ENCODE measurements at regions not wholly inside any gene's neighbourhood (a gene's known extent, or its start where the extent isn't known, plus 50 kb on each side); places are given as distances from the start of the nearest gene placed in this dataset.

DNA sequence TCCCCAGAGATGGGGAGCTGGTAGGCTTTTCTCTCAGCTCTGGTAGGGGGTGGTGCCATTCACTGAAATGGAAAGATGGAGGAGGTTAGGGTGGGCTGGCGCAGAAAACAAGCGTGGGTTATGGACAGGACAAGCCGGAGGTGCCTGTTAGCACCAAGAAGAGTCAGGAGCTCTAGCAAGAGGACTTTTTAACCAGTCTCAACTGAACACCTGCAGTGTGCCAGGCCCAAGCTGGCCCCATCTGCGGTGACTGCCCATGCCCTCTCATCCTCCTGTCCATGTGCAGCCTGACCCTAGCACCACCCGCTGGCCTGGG lies 254.4 kb downstream of the RHOU start:
- H3K27ac ChIP-seq (ENCODE audit: low read depth in 1 of 2, low read length in 2 of 2) = peak overlapping the region; percentile 39 to 76
- DNase-seq (ENCODE audit: low spot score) = no peak
- WGBS = 92% methylated on average over 5 of the region's 5 CpGs
- no peak overlapping the region for H3K4me3 ChIP-seq (ENCODE audit: low read depth in 1 of 3, low read length in 3 of 3)
- no peaks in the 10 kb centered on the region for H3K27me3 ChIP-seq (ENCODE audit: control insufficient read depth in 4 of 4, insufficient read depth in 4 of 4, low read length in 3 of 4)
- H3K9ac ChIP-seq (ENCODE audit: low read depth in 1 of 2, low read length in 2 of 2) = no peak overlapping the region
- no peak for TF ChIP-seq YY1 (IDR thresholded peaks at IDR 0.05)
- TF ChIP-seq HNF4G (IDR thresholded peaks at IDR 0.05) = no peak
- TF ChIP-seq, protein P1, sequence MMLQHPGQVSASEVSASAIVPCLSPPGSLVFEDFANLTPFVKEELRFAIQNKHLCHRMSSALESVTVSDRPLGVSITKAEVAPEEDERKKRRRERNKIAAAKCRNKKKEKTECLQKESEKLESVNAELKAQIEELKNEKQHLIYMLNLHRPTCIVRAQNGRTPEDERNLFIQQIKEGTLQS (IDR thresholded peaks at IDR 0.05) = no peak
- no peaks in the 10 kb centered on the region for H3K9me3 ChIP-seq (ENCODE audit: control insufficient read depth in 4 of 4, low read length in 3 of 4)
- H3K36me3 ChIP-seq (ENCODE audit: control insufficient read depth in 4 of 4, insufficient read depth in 3 of 4, low read depth in 1 of 4, low read length in 3 of 4) = no peaks in the 10 kb centered on the region
- peaks cover 8 to 29% (median 18%) of the 10 kb centered on the region in 4 donors for H3K4me1 ChIP-seq (ENCODE audit: control insufficient read depth in 4 of 4, insufficient read depth in 4 of 4, low read length in 3 of 4)

DNA sequence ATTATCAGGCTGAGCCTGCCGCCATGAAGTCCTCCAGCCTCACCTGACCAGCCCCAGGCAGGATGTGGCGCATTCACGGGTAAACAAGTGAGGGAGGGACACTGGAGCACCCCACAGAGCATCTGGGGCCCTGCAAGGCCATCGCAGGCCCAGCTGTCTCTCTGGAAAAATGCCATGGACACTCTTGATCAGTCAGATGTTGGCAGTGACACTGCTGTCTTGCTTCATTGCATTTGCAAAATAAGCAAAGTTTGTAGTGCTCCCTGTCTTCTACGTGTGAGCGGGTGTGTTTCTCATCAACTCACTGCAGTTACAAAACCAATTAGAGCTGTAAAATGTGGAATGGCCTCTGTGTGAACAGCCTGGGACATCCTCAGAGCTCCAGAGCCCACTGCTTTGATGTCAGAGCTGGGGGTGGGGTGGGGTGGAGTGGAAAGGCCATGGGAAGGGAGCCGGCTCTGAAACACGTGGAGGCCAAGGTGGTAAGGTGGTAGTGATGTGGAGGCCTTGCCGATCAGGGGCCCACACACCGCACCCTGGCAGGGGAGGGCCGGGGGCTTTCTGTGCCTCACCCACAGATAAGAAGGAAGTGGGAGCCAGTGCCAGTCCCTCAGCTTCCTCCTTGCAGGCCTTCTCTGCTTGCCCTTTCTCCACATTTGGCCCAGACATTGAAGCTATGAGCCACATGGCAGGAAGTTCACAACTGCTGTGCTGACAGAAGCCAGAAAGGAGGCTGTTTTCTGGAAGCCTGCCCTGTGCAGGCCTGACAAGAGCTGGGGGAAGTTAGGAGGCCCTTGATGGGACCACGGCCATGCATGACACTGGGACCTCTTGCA lies 254.9 kb downstream of the RHOU start:
- whole genome bisulfite sequencing = 55% methylated on average over 12 of the region's 12 CpGs
- Histone ChIP-seq H3K9ac (ENCODE audit: low read depth in 1 of 2, low read length in 2 of 2) (no peak overlapping the region), H3K36me3 (ENCODE audit: control insufficient read depth in 4 of 4, insufficient read depth in 3 of 4, low read depth in 1 of 4, low read length in 3 of 4) (no peaks in the 10 kb centered on the region), H3K27ac (ENCODE audit: low read depth in 1 of 2, low read length in 2 of 2) (peak overlapping the region; percentile 39 to 76), H3K4me3 (ENCODE audit: low read depth in 1 of 3, low read length in 3 of 3) (no peak overlapping the region), H3K4me1 (ENCODE audit: control insufficient read depth in 4 of 4, insufficient read depth in 4 of 4, low read length in 3 of 4) (peaks cover 8 to 29% (median 18%) of the 10 kb centered on the region in 4 donors), H3K27me3 (ENCODE audit: control insufficient read depth in 4 of 4, insufficient read depth in 4 of 4, low read length in 3 of 4) (no peaks in the 10 kb centered on the region), H3K9me3 (ENCODE audit: control insufficient read depth in 4 of 4, low read length in 3 of 4) (no peaks in the 10 kb centered on the region)
- TF ChIP-seq RXRA (IDR thresholded peaks at IDR 0.05) = peak; percentile 11 to 62
- TF ChIP-seq, protein P1 (IDR thresholded peaks at IDR 0.05) = no peak
- peak in 1 of 2 donors; percentile 34 for TF ChIP-seq HNF4A (conservative IDR thresholded peaks at IDR 0.05)
- no peak for TF ChIP-seq FOXA1 (IDR thresholded peaks at IDR 0.05)
- TF ChIP-seq RAD21 (IDR thresholded peaks at IDR 0.05) = peak in 1 of 2 donors; percentile 46
- TF ChIP-seq, protein P2, sequence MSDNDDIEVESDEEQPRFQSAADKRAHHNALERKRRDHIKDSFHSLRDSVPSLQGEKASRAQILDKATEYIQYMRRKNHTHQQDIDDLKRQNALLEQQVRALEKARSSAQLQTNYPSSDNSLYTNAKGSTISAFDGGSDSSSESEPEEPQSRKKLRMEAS (IDR thresholded peaks at IDR 0.05) = peak; percentile 77
- TF ChIP-seq EGR1 (IDR thresholded peaks at IDR 0.05; ENCODE audit: low read depth in 2 of 2) = no peak
- TF ChIP-seq, protein P3, sequence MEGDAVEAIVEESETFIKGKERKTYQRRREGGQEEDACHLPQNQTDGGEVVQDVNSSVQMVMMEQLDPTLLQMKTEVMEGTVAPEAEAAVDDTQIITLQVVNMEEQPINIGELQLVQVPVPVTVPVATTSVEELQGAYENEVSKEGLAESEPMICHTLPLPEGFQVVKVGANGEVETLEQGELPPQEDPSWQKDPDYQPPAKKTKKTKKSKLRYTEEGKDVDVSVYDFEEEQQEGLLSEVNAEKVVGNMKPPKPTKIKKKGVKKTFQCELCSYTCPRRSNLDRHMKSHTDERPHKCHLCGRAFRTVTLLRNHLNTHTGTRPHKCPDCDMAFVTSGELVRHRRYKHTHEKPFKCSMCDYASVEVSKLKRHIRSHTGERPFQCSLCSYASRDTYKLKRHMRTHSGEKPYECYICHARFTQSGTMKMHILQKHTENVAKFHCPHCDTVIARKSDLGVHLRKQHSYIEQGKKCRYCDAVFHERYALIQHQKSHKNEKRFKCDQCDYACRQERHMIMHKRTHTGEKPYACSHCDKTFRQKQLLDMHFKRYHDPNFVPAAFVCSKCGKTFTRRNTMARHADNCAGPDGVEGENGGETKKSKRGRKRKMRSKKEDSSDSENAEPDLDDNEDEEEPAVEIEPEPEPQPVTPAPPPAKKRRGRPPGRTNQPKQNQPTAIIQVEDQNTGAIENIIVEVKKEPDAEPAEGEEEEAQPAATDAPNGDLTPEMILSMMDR (IDR thresholded peaks at IDR 0.05; ENCODE audit: low read depth, low read length, missing input control) = no peak
- TF ChIP-seq SP1 (IDR thresholded peaks at IDR 0.05) = peak; percentile 43
- no peak for TF ChIP-seq JUND (IDR thresholded peaks at IDR 0.05)
- TF ChIP-seq, protein P4, sequence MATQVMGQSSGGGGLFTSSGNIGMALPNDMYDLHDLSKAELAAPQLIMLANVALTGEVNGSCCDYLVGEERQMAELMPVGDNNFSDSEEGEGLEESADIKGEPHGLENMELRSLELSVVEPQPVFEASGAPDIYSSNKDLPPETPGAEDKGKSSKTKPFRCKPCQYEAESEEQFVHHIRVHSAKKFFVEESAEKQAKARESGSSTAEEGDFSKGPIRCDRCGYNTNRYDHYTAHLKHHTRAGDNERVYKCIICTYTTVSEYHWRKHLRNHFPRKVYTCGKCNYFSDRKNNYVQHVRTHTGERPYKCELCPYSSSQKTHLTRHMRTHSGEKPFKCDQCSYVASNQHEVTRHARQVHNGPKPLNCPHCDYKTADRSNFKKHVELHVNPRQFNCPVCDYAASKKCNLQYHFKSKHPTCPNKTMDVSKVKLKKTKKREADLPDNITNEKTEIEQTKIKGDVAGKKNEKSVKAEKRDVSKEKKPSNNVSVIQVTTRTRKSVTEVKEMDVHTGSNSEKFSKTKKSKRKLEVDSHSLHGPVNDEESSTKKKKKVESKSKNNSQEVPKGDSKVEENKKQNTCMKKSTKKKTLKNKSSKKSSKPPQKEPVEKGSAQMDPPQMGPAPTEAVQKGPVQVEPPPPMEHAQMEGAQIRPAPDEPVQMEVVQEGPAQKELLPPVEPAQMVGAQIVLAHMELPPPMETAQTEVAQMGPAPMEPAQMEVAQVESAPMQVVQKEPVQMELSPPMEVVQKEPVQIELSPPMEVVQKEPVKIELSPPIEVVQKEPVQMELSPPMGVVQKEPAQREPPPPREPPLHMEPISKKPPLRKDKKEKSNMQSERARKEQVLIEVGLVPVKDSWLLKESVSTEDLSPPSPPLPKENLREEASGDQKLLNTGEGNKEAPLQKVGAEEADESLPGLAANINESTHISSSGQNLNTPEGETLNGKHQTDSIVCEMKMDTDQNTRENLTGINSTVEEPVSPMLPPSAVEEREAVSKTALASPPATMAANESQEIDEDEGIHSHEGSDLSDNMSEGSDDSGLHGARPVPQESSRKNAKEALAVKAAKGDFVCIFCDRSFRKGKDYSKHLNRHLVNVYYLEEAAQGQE (IDR thresholded peaks at IDR 0.05) = no peak
- TF ChIP-seq GABPA (IDR thresholded peaks at IDR 0.05 in 1 of 2, conservative IDR thresholded peaks at IDR 0.05 in 1 of 2) = no peak
- TF ChIP-seq TAF1 (conservative IDR thresholded peaks at IDR 0.05) = no peak
- TF ChIP-seq HNF4G (IDR thresholded peaks at IDR 0.05) = no peak
- TF ChIP-seq NR2F2 (IDR thresholded peaks at IDR 0.05) = peak; percentile 88
- peak; percentile 35 for TF ChIP-seq YY1 (IDR thresholded peaks at IDR 0.05)
- no peak for TF ChIP-seq FOXA2 (IDR thresholded peaks at IDR 0.05)
- TF ChIP-seq, protein P5, sequence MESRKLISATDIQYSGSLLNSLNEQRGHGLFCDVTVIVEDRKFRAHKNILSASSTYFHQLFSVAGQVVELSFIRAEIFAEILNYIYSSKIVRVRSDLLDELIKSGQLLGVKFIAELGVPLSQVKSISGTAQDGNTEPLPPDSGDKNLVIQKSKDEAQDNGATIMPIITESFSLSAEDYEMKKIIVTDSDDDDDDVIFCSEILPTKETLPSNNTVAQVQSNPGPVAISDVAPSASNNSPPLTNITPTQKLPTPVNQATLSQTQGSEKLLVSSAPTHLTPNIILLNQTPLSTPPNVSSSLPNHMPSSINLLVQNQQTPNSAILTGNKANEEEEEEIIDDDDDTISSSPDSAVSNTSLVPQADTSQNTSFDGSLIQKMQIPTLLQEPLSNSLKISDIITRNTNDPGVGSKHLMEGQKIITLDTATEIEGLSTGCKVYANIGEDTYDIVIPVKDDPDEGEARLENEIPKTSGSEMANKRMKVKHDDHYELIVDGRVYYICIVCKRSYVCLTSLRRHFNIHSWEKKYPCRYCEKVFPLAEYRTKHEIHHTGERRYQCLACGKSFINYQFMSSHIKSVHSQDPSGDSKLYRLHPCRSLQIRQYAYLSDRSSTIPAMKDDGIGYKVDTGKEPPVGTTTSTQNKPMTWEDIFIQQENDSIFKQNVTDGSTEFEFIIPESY (IDR thresholded peaks at IDR 0.05) = no peak
- DNase-seq (ENCODE audit: low spot score) = peak; percentile 41

All from liver (tissue), 8 donors.